ES-I3 (cell line): ENCODE measurements at regions not wholly inside any gene's neighbourhood (a gene's known extent, or its start where the extent isn't known, plus 50 kb on each side); places are given as distances from the start of the nearest gene placed in this dataset.
"Not testable (repeated sequence)": the region's sequence is repeated elsewhere in the genome, so short reads cannot be mapped to it uniquely, and the experiment has no call there.

ENCODE experiments used
- H3K36me3 ChIP-seq: 2 replicates; pipeline ENCODE4 v1.6.1; 2013; ENCODE audit warnings: mild to moderate bottlenecking, low read length, control low read depth, moderate library complexity; ENCODE audit not compliant: insufficient read depth
- H3K4me1 ChIP-seq: 2 replicates; pipeline ENCODE4 v1.6.1; 2013; ENCODE audit warnings: mild to moderate bottlenecking, control low read depth, low read length; ENCODE audit not compliant: insufficient read depth
- H3K9ac ChIP-seq: 2 replicates; pipeline ENCODE4 v1.6.1; 2013; ENCODE audit warnings: low read depth, mild to moderate bottlenecking, low read length, moderate library complexity
- H3K9me3 ChIP-seq: 2 replicates; pipeline ENCODE4 v1.6.1; 2013; ENCODE audit warnings: mild to moderate bottlenecking, low read length, moderate library complexity; ENCODE audit not compliant: control insufficient read depth, insufficient read depth

DNA sequence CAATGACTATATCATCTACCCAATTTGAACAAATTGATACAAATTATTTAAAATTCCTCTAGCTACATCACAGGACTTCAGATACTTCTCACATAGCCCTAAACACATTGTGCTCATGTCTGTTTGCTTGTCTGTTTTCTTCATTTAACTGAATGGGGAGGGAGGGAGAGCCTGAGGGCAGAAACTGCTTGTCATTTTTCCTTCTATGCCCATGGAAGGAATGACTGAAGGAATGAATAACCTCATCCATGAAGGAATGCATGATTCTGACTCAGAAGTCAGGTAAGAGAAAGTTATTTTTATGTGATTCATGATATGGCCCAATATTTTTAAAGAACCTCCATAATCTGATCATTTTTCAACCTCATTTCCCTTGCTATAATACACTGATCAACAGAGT lies 418.0 kb upstream of the PITX2 start:
- Histone ChIP-seq H3K36me3 (no peaks in the 10 kb centered on the region), H3K9me3 (no peaks in the 10 kb centered on the region), H3K4me1 (peaks cover 17% of the 10 kb centered on the region; the same call in 1 of the 2 replicates), H3K9ac (no peak overlapping the region)

DNA sequence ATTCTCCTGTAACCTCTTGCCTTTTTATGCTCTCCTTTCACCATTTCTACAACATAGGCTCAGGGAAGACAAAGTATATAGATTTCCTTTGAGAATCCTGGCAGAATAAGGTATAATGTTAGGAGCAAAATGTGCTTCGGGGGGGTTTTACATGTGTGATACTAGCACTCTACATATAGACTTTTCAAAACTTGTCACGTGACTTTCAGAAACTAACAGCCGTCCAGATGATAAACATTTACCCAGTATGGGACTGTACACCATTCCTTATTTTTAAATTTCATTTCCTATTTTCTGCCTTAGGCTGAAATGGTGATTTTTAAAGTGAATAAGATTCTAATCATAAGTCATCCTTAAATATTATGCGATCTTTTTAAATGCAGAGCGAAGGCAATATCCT lies 420.4 kb upstream of the PITX2 start:
- H3K9ac ChIP-seq = no peak overlapping the region
- H3K36me3 ChIP-seq = no peaks in the 10 kb centered on the region
- H3K4me1 ChIP-seq = peaks cover 14% of the 10 kb centered on the region; the same call in 1 of the 2 replicates
- H3K9me3 ChIP-seq = no peaks in the 10 kb centered on the region

DNA sequence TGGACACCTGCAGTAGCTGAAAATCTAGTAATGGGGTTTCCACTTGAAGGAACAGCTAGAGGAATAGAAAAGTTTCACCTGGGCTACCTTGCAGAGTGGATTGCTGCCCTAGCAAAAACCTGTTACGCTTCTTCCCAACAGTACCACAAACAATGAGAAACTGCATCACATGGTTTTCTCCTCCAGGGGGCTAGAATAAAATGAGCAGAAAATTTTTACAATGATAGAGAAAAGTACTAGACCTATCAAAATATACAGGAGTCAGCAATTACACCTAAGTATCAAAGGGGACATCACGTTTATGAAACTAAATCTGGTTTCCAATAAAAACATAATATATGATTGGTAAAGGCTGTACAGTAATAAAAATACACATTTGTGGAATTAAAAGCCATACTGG lies 423.1 kb upstream of the PITX2 start:
- Histone ChIP-seq H3K4me1 (peaks cover 10% of the 10 kb centered on the region; the same call in 1 of the 2 replicates), H3K36me3 (no peaks in the 10 kb centered on the region), H3K9ac (no peak overlapping the region), H3K9me3 (no peaks in the 10 kb centered on the region)

DNA sequence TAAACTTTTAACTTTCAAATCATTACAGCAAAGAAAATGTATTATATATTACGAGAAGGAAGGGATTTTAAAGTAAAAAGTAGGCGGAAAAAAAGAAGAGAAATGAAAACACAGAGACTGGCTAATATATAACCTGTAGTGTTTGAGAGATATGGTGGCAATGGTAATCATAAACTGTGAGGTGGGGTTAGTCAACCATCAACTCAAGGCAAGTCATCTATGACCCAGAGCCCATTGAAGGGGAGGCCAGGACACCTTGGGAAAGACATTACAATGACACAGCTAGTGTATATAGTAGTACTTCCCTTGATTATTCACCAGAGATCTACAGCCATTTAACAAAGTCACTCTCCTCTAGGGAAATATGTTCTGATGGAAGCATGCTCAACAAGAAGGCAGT lies 423.9 kb upstream of the PITX2 start:
- Histone ChIP-seq H3K36me3 (no peaks in the 10 kb centered on the region), H3K4me1 (peaks cover 10% of the 10 kb centered on the region; the same call in 1 of the 2 replicates), H3K9ac (no peak overlapping the region), H3K9me3 (no peaks in the 10 kb centered on the region; the same call in 1 of the 2 replicates)

DNA sequence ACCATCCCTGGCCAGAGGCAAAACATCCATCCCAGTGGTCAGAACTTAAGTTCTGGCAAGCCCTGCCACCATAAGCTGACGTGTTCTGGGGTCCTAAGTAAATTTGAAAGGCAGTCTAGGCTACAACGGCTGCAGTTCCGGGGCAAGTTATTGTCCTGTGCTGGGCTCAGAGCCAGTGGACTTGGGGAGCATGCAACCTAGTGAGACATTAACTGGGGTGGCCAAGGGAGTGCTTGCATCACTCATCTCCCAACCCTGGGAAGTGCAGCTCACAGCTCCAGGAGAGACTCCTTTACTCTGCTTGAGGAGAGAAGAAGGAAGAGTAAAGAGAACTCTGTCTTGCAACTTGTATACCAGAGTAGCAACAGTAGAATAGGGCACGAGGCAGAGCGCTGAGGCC lies 425.4 kb upstream of the PITX2 start:
- no peak overlapping the region for H3K9ac ChIP-seq
- H3K36me3 ChIP-seq = no peaks in the 10 kb centered on the region
- H3K9me3 ChIP-seq = no peaks in the 10 kb centered on the region; the same call in 1 of the 2 replicates
- H3K4me1 ChIP-seq = peaks cover under 1% of the 10 kb centered on the region; the same call in 1 of the 2 replicates

DNA sequence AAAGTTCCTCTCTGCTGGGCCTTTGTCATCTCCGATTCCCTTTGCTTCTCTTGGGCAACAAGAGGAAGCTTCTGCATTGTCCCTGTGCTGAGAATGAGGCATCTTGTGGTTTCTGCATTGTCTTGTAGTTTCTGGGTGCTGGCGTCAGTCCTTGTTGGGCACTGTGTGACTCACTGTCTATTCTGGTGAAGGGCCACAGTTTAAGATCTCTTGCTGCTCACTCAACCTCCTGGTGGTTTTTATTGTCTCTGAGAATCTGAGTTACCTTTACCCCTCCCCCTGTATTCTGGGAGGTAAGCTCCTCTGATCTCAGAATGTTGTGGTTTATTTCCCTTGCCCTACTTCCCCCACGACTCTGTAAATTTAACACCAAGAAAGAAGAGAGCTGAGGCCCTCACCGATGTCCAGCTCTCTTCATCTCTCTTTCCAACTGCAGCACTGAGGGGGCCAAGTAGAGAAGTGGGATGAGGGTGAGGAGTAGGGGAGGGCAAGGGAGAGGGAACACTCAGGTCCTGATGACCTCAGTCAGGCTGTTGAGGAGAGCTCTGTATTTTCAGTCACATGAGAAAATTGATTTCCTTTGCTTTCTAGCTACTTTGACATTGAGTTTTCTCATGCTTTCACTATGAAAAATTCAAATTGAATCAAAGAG lies 441.6 kb upstream of the PITX2 start:
- Histone ChIP-seq H3K9ac (no peak overlapping the region), H3K9me3 (no peaks in the 10 kb centered on the region), H3K4me1 (peaks cover 13% of the 10 kb centered on the region; the same call in 1 of the 2 replicates), H3K36me3 (no peaks in the 10 kb centered on the region)

DNA sequence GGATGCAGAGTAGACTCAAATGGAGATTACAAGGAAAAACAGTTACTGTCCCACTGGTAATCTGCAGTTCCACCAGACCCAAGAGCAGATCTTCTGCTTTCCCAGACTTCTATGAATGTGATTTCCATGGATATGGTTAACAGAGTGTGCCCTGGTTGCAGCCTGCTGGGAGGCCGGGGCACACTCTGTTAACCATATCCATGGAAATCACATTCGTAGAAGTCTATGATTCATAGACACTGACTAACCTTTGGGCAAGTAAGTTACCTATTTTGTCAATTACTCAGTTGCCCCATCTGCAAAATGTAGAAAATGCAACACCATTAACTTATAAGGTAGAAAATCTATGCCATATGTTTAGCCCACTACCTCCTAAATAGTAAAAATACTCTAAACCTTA lies 443.1 kb upstream of the PITX2 start:
- Histone ChIP-seq H3K9me3 (no peaks in the 10 kb centered on the region), H3K36me3 (no peaks in the 10 kb centered on the region), H3K9ac (no peak overlapping the region), H3K4me1 (peaks cover 13% of the 10 kb centered on the region; the same call in 1 of the 2 replicates)

DNA sequence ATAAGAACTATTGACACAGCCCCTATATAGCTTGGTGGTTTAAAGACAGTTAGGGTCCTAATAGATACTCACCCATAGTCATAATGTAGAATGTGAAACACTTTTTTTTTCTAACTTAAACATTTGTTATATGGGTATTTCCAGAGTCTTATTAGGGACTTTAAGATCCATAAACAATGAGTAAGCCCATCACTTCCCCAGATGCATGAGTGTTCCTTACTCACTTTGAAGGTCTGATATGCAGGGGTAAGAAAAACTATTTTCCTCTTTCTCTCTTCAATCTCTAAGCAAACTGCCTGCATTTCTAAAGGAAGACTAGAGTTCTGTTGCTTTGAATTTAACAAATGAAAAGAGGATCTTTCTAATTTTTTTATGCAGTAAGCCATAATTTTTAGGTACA lies 443.6 kb upstream of the PITX2 start:
- H3K4me1 ChIP-seq = peaks cover 13% of the 10 kb centered on the region; the same call in 1 of the 2 replicates
- H3K9ac ChIP-seq = no peak overlapping the region
- no peaks in the 10 kb centered on the region for H3K9me3 ChIP-seq
- H3K36me3 ChIP-seq = no peaks in the 10 kb centered on the region

DNA sequence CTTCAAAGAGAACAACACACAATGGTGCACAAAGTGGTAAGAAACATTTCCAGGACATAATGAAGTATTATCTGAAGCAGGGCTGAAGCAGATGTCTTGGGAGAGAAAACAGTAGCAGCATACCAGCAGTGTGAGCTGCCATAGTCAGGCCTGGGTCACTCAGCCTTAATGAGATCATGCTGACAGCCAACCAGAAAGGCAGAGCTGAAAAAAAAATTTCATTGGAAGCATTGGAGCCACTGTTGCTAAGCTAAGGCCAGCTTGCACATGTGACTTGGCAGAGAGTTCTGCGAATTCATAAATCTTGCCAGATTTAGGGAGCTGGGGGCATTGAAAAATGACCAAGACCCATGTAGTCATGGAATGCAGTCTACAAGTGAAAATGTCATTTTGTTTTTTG lies 444.0 kb upstream of the PITX2 start:
- no peaks in the 10 kb centered on the region for H3K9me3 ChIP-seq
- no peaks in the 10 kb centered on the region for H3K36me3 ChIP-seq
- peaks cover 13% of the 10 kb centered on the region; the same call in 1 of the 2 replicates for H3K4me1 ChIP-seq
- H3K9ac ChIP-seq = no peak overlapping the region

DNA sequence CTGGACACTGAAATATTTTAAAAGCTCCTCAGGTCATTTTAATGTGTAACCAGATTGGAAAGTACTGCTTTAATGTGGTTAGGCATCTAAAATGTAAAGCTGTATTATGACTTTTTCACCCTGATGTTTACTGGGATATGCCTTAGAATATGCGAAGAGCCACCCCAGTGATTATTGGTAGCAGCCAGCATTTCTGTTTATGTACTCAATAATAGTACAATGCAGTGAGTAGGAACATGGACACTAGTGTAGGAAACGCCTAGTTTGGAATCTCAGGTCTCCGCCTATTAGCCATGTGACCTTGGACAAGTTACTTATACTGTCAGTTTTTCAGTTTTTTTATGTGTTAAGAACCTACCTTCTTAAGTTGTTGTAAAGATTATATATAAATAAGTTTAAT lies 446.0 kb upstream of the PITX2 start:
- H3K4me1 ChIP-seq = peaks cover 11% of the 10 kb centered on the region; the same call in 1 of the 2 replicates
- no peaks in the 10 kb centered on the region for H3K9me3 ChIP-seq
- no peak overlapping the region for H3K9ac ChIP-seq
- no peaks in the 10 kb centered on the region for H3K36me3 ChIP-seq

DNA sequence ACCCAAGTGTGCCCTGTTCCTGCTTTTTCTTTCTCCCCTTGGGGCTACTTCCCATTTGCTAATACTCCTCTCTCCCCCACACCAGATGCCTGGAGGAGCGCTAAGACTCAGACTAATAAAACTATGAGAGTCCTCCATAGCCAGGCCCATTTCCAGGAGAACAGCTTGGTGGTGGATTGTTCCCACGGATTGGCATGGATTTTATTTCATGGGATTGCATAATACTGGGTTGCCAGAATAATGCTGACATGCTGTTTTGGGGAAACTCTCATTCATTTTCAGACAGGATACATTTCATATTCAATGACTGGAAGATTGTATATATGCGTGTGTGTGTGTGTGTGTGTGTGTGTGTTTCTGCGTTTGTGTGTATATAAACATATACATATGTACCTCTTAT lies 447.5 kb upstream of the PITX2 start:
- Histone ChIP-seq H3K9ac (no peak overlapping the region), H3K36me3 (no peaks in the 10 kb centered on the region), H3K4me1 (no peaks in the 10 kb centered on the region), H3K9me3 (no peaks in the 10 kb centered on the region)

DNA sequence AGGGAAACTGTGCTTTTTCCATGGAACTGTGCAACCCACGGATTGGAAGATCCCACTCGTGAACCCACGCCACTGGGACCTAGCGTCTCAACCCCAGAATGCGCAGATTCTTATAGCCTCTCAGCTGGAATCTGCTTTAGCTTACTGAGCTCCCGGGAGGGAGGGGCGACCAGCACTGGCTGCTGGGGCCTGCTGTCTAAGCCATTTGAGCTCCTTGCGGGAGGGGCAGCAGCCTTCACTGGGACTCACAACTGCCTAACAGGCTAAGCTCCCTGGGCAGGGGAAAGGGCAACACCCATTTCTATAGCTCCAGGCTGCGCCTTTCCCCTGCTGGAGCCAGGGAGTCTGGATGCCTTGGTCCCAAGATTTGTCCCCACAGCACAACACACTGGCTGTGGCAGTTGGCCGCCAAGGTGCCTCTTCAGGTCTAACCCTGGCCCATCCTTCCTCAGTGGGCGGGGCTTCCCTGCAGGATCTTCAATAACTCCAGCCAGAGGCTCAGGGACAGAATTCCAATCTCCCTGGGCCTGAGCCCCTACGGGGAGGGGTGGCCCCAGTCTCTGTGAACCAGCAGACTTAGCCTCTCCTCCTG lies 451.7 kb upstream of the PITX2 start:
- Histone ChIP-seq H3K9me3 (no peaks in the 10 kb centered on the region), H3K9ac (no peak overlapping the region), H3K4me1 (no peaks in the 10 kb centered on the region), H3K36me3 (no peaks in the 10 kb centered on the region)

DNA sequence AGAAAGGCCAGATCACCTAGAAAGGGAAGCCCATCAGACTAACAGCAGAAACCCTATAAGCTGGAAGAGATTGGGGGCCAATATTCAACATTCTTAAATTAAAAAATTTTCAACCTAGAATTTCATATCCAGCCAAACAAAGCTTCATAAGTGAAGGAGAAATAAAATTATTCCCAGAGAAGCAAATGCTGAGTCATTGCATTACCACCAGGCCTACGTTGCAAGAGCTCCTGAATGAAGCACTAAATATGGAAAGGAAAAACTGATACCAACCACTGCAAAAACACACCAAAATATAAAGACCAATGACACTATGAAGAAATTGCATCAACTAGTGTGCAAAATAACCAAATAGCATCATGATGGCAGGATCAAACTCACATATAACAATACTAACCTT lies 453.4 kb upstream of the PITX2 start:
- not testable (repeated sequence) for H3K36me3 ChIP-seq, H3K9me3 ChIP-seq, H3K9ac ChIP-seq, H3K4me1 ChIP-seq

DNA sequence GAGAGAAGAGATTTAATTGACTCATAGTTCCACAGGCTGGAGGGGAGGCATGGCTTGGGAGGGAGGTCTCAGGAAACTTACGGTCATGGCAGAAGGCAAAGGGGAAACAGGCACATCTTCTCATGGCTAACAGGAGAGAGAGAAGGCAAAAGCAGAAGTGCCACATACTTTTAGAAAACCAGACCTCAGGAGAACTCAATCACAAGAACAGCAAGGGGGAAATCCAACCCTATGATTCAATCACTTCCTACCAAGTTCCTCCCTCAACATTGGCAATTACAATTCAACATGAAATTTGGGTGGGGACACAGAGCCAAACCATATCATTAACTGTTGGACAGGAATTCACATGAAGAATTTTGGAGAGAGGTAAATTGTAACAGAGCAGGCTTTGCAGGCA lies 485.3 kb upstream of the PITX2 start:
- Histone ChIP-seq H3K9ac (no peak overlapping the region), H3K4me1 (no peaks in the 10 kb centered on the region), H3K9me3 (no peaks in the 10 kb centered on the region), H3K36me3 (no peaks in the 10 kb centered on the region)

DNA sequence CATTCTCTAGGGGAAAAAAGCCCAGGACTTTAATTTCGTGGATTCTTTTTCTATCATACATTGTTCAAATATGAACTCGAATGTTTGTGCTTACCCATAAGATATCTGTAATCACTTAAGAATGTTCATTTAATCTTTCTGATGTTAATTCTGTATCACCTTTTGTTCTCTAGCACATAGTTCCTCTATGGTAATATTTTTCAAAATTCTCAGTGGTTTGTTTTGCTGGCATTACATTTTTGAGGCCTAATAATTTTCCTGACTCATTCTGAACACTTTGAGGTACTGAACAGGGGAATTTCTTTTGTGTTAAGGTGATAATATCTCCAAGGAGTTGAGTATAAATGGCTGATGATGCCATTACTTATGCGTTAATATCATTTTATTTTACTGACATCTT lies 490.7 kb upstream of the PITX2 start:
- no peaks in the 10 kb centered on the region for H3K36me3 ChIP-seq
- H3K4me1 ChIP-seq = no peaks in the 10 kb centered on the region
- no peaks in the 10 kb centered on the region for H3K9me3 ChIP-seq
- H3K9ac ChIP-seq = no peak overlapping the region
